ENCODE measurements at regions not wholly inside any gene's neighbourhood (a gene's known extent, or its start where the extent isn't known, plus 50 kb on each side); places are given as distances from the start of the nearest gene placed in this dataset.

GRCh38 chr5:111645303-111645838 is 111.6 kb downstream of the NREP start:
- H4K8ac ChIP-seq (ENCODE audit: low read depth, low read length): no peak overlapping the region

DNA sequence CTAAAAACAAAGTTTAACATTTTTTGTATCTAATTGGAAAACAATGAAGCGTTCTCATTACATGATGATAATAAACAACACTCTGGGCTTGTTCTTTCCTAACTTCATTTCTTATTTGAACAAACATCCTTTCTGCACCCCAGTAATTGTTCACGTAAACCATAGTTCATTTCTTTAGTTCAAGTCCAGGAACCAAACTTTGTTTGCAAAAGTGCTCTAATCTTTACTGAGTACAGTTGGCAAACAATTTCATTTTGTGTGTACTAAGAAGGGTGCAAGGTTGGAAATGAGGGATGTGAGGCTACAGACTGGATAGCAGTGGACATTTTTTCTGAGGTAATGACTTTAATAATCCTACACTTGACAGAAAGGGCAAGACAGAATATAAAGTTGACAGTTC is 113.5 kb downstream of the NREP start:
- no peak overlapping the region for H3K18ac ChIP-seq (ENCODE audit: low read length)
- H3K14ac ChIP-seq (ENCODE audit: low read length): no peak overlapping the region
- H3K27me3 ChIP-seq (ENCODE audit: control insufficient read depth in 3 of 3, insufficient read depth in 3 of 3, low read depth in 1 of 3, low read length in 3 of 3): no peaks in the 10 kb centered on the region
- no peaks in the 10 kb centered on the region for H3K4me1 ChIP-seq (ENCODE audit: control insufficient read depth in 2 of 2, insufficient read depth in 1 of 2, low read depth in 1 of 2, low read length in 2 of 2)
- no peak overlapping the region for H3K9ac ChIP-seq (ENCODE audit: low read depth, low read length, poor library complexity)
- H3K4me2 ChIP-seq (ENCODE audit: insufficient read depth, low read length, poor library complexity, severe bottlenecking): no peak overlapping the region
- no peak overlapping the region for H3K27ac ChIP-seq (replicated peaks; ENCODE audit: low read length)
- no peak for DNase-seq (ENCODE audit: low spot score)
- no peak overlapping the region for H2BK12ac ChIP-seq (ENCODE audit: low read length)
- H3K79me1 ChIP-seq (ENCODE audit: low read depth, low read length): no peaks in the 10 kb centered on the region
- H2BK5ac ChIP-seq (ENCODE audit: low read length): no peak overlapping the region
- H4K91ac ChIP-seq (ENCODE audit: low read depth, low read length, poor library complexity): no peak overlapping the region
- H3K9me3 ChIP-seq (replicated peaks in 1 of 2; ENCODE audit: control insufficient read depth in 2 of 2, insufficient read depth in 1 of 2, low read depth in 1 of 2, low read length in 2 of 2): peaks cover 0 to 8% of the 10 kb centered on the region in 2 donors
- H3K4ac ChIP-seq (ENCODE audit: low read length): no peak overlapping the region
- no CpG with 5 or more reads among the region's 2 CpGs for WGBS, 2 donors (ENCODE audit: extremely low coverage in 2 of 2, insufficient read length in 2 of 2, insufficient replicate concordance in 1 of 2)
- no peaks in the 10 kb centered on the region for H3K36me3 ChIP-seq (replicated peaks in 1 of 2; ENCODE audit: control insufficient read depth in 2 of 2, insufficient read depth in 2 of 2, low read length in 2 of 2)
- no peak overlapping the region for H4K8ac ChIP-seq (ENCODE audit: low read depth, low read length)
- H2BK15ac ChIP-seq (ENCODE audit: low read length): no peak overlapping the region
- H2BK120ac ChIP-seq (ENCODE audit: low read depth, low read length): no peak overlapping the region
- no peak overlapping the region for H3K23ac ChIP-seq (ENCODE audit: low read depth, low read length, poor library complexity)
- H3K4me3 ChIP-seq (ENCODE audit: low read length in 2 of 2): no peak overlapping the region
- H2AFZ ChIP-seq (ENCODE audit: low read length): no peak overlapping the region
- no peak overlapping the region for H2AK5ac ChIP-seq (ENCODE audit: low read depth, low read length)

More at GRCh38 chr5:111645303-111645838, 111.6 kb downstream of the NREP start:
- no CpG with 5 or more reads among the region's 6 CpGs for WGBS, 2 donors (ENCODE audit: extremely low coverage in 2 of 2, insufficient read length in 2 of 2, insufficient replicate concordance in 1 of 2)
- no peak overlapping the region for H2AFZ ChIP-seq (ENCODE audit: low read length)
- no peak overlapping the region for H2BK120ac ChIP-seq (ENCODE audit: low read depth, low read length)
- H3K9me3 ChIP-seq (replicated peaks in 1 of 2; ENCODE audit: control insufficient read depth in 2 of 2, insufficient read depth in 1 of 2, low read depth in 1 of 2, low read length in 2 of 2): no peaks in the 10 kb centered on the region
- H4K91ac ChIP-seq (ENCODE audit: low read depth, low read length, poor library complexity): no peak overlapping the region
- no peak overlapping the region for H3K9ac ChIP-seq (ENCODE audit: low read depth, low read length, poor library complexity)
- no peak overlapping the region for H3K4ac ChIP-seq (ENCODE audit: low read length)
- H3K14ac ChIP-seq (ENCODE audit: low read length): no peak overlapping the region
- H3K23ac ChIP-seq (ENCODE audit: low read depth, low read length, poor library complexity): no peak overlapping the region
- no peaks in the 10 kb centered on the region for H3K79me1 ChIP-seq (ENCODE audit: low read depth, low read length)
- no peak overlapping the region for H2BK15ac ChIP-seq (ENCODE audit: low read length)
- no peaks in the 10 kb centered on the region for H3K4me1 ChIP-seq (ENCODE audit: control insufficient read depth in 2 of 2, insufficient read depth in 1 of 2, low read depth in 1 of 2, low read length in 2 of 2)
- DNase-seq (ENCODE audit: low spot score): no peak
- no peaks in the 10 kb centered on the region for H3K36me3 ChIP-seq (replicated peaks in 1 of 2; ENCODE audit: control insufficient read depth in 2 of 2, insufficient read depth in 2 of 2, low read length in 2 of 2)
- H3K18ac ChIP-seq (ENCODE audit: low read length): no peak overlapping the region
- no peak overlapping the region for H2AK5ac ChIP-seq (ENCODE audit: low read depth, low read length)
- H2BK12ac ChIP-seq (ENCODE audit: low read length): no peak overlapping the region
- H2BK5ac ChIP-seq (ENCODE audit: low read length): no peak overlapping the region
- no peaks in the 10 kb centered on the region for H3K27me3 ChIP-seq (ENCODE audit: control insufficient read depth in 3 of 3, insufficient read depth in 3 of 3, low read depth in 1 of 3, low read length in 3 of 3)
- H3K27ac ChIP-seq (replicated peaks; ENCODE audit: low read length): no peak overlapping the region
- no peak overlapping the region for H3K4me2 ChIP-seq (ENCODE audit: insufficient read depth, low read length, poor library complexity, severe bottlenecking)
- no peak overlapping the region for H3K4me3 ChIP-seq (ENCODE audit: low read length in 2 of 2)

GRCh38 chr5:111641533-111642233 is 115.3 kb downstream of the NREP start:
- Histone ChIP-seq H3K4ac (ENCODE audit: low read length) (no peak overlapping the region), H2BK120ac (ENCODE audit: low read depth, low read length) (no peak overlapping the region), H3K14ac (ENCODE audit: low read length) (no peak overlapping the region), H2BK12ac (ENCODE audit: low read length) (no peak overlapping the region), H2BK15ac (ENCODE audit: low read length) (no peak overlapping the region), H3K23ac (ENCODE audit: low read depth, low read length, poor library complexity) (no peak overlapping the region), H3K79me1 (ENCODE audit: low read depth, low read length) (no peaks in the 10 kb centered on the region), H3K27ac (replicated peaks; ENCODE audit: low read length) (no peak overlapping the region), H3K4me1 (ENCODE audit: control insufficient read depth in 2 of 2, insufficient read depth in 1 of 2, low read depth in 1 of 2, low read length in 2 of 2) (no peaks in the 10 kb centered on the region), H4K8ac (ENCODE audit: low read depth, low read length) (no peak overlapping the region), H2AFZ (ENCODE audit: low read length) (no peak overlapping the region), H2BK5ac (ENCODE audit: low read length) (no peak overlapping the region), H3K4me3 (ENCODE audit: low read length in 2 of 2) (no peak overlapping the region), H3K9ac (ENCODE audit: low read depth, low read length, poor library complexity) (no peak overlapping the region), H3K36me3 (replicated peaks in 1 of 2; ENCODE audit: control insufficient read depth in 2 of 2, insufficient read depth in 2 of 2, low read length in 2 of 2) (no peaks in the 10 kb centered on the region), H3K4me2 (ENCODE audit: insufficient read depth, low read length, poor library complexity, severe bottlenecking) (no peak overlapping the region), H3K18ac (ENCODE audit: low read length) (no peak overlapping the region), H3K9me3 (replicated peaks in 1 of 2; ENCODE audit: control insufficient read depth in 2 of 2, insufficient read depth in 1 of 2, low read depth in 1 of 2, low read length in 2 of 2) (peaks cover 0 to 16% of the 10 kb centered on the region in 2 donors), H4K91ac (ENCODE audit: low read depth, low read length, poor library complexity) (no peak overlapping the region), H2AK5ac (ENCODE audit: low read depth, low read length) (no peak overlapping the region), H3K27me3 (ENCODE audit: control insufficient read depth in 3 of 3, insufficient read depth in 3 of 3, low read depth in 1 of 3, low read length in 3 of 3) (no peaks in the 10 kb centered on the region)
- no peak for DNase-seq (ENCODE audit: low spot score)
- WGBS, 2 donors (ENCODE audit: extremely low coverage in 2 of 2, insufficient read length in 2 of 2, insufficient replicate concordance in 1 of 2): no CpG with 5 or more reads among the region's 4 CpGs

DNA sequence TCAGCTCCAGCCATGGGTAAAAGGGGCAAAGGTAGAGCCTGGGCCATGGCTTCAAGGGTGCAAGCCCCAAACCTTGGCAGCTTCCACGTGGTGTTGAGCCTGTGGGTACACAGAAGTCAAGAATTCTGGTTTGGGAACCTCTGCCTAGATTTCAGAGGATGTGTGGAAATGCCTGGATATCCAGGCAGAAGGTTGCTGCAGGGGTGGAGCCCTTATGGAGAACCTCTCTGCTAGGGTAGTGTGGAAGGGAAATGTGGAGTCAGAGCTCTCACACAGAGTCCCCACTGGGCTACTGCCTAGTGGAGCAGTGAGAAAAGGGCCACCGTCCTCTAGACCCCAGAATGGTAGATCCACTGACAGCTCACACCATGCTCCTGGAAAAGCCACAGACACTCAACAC is 117.1 kb downstream of the NREP start:
- no peak overlapping the region for H3K14ac ChIP-seq (ENCODE audit: low read length)
- no peak overlapping the region for H2AK5ac ChIP-seq (ENCODE audit: low read depth, low read length)
- no peak overlapping the region for H2BK12ac ChIP-seq (ENCODE audit: low read length)
- no peaks in the 10 kb centered on the region for H3K36me3 ChIP-seq (replicated peaks in 1 of 2; ENCODE audit: control insufficient read depth in 2 of 2, insufficient read depth in 2 of 2, low read length in 2 of 2)
- H3K9ac ChIP-seq (ENCODE audit: low read depth, low read length, poor library complexity): no peak overlapping the region
- no peak overlapping the region for H4K8ac ChIP-seq (ENCODE audit: low read depth, low read length)
- no peak overlapping the region for H3K23ac ChIP-seq (ENCODE audit: low read depth, low read length, poor library complexity)
- peaks cover 0 to 16% of the 10 kb centered on the region in 2 donors for H3K9me3 ChIP-seq (replicated peaks in 1 of 2; ENCODE audit: control insufficient read depth in 2 of 2, insufficient read depth in 1 of 2, low read depth in 1 of 2, low read length in 2 of 2)
- no peaks in the 10 kb centered on the region for H3K4me1 ChIP-seq (ENCODE audit: control insufficient read depth in 2 of 2, insufficient read depth in 1 of 2, low read depth in 1 of 2, low read length in 2 of 2)
- H3K4ac ChIP-seq (ENCODE audit: low read length): no peak overlapping the region
- no peak overlapping the region for H3K18ac ChIP-seq (ENCODE audit: low read length)
- H3K79me1 ChIP-seq (ENCODE audit: low read depth, low read length): no peaks in the 10 kb centered on the region
- H3K27me3 ChIP-seq (ENCODE audit: control insufficient read depth in 3 of 3, insufficient read depth in 3 of 3, low read depth in 1 of 3, low read length in 3 of 3): no peaks in the 10 kb centered on the region
- no peak overlapping the region for H2BK15ac ChIP-seq (ENCODE audit: low read length)
- H3K4me2 ChIP-seq (ENCODE audit: insufficient read depth, low read length, poor library complexity, severe bottlenecking): no peak overlapping the region
- no peak overlapping the region for H2BK120ac ChIP-seq (ENCODE audit: low read depth, low read length)
- WGBS, 2 donors (ENCODE audit: extremely low coverage in 2 of 2, insufficient read length in 2 of 2, insufficient replicate concordance in 1 of 2): no CpG with 5 or more reads among the region's 2 CpGs
- no peak overlapping the region for H4K91ac ChIP-seq (ENCODE audit: low read depth, low read length, poor library complexity)
- no peak for DNase-seq (ENCODE audit: low spot score)
- H2AFZ ChIP-seq (ENCODE audit: low read length): no peak overlapping the region
- no peak overlapping the region for H3K4me3 ChIP-seq (ENCODE audit: low read length in 2 of 2)
- no peak overlapping the region for H3K27ac ChIP-seq (replicated peaks; ENCODE audit: low read length)
- no peak overlapping the region for H2BK5ac ChIP-seq (ENCODE audit: low read length)
